ENCODE measurements at regions not wholly inside any gene's neighbourhood (a gene's known extent, or its start where the extent isn't known, plus 50 kb on each side); places are given as distances from the start of the nearest gene placed in this dataset.
A peak's percentile ranks its signal among the peaks of the same experiment; 100 is the strongest.

DNA sequence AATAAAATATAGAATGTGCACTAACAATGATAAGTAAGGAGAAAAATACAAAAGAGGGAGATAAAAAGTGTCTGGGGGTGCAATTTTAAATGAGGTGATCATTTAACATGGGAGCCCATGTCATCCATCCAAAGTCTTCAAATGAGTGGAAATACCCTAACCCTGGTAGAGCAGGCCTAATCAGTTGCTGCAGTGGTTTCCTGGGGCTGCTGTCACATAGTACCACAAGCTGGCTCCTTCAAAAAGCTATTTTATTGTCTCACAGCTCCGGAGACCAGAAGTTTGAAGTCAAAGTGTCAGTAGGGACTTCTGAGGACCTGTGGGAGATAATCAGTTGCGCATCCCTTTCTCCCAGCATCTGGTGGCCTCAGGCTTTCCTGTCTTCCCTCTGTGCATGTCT is 717.9 kb downstream of the DIAPH3 start:
- peak overlapping the region; percentile 57 for H3K4me2 ChIP-seq (ENCODE audit: low read depth, low read length, poor library complexity, severe bottlenecking)
- H3K79me2 ChIP-seq (ENCODE audit: insufficient read depth, low read length): no peaks in the 10 kb centered on the region
- no peak for TF ChIP-seq EZH2phosphoT487 (IDR thresholded peaks at IDR 0.05; ENCODE audit: borderline replicate concordance)
- TF ChIP-seq, protein P1, sequence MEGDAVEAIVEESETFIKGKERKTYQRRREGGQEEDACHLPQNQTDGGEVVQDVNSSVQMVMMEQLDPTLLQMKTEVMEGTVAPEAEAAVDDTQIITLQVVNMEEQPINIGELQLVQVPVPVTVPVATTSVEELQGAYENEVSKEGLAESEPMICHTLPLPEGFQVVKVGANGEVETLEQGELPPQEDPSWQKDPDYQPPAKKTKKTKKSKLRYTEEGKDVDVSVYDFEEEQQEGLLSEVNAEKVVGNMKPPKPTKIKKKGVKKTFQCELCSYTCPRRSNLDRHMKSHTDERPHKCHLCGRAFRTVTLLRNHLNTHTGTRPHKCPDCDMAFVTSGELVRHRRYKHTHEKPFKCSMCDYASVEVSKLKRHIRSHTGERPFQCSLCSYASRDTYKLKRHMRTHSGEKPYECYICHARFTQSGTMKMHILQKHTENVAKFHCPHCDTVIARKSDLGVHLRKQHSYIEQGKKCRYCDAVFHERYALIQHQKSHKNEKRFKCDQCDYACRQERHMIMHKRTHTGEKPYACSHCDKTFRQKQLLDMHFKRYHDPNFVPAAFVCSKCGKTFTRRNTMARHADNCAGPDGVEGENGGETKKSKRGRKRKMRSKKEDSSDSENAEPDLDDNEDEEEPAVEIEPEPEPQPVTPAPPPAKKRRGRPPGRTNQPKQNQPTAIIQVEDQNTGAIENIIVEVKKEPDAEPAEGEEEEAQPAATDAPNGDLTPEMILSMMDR (conservative IDR thresholded peaks at IDR 0.05; ENCODE audit: low read length): no peak
- no peaks in the 10 kb centered on the region for H3K9me3 ChIP-seq (ENCODE audit: insufficient read depth, low read depth, low read length)
- no peaks in the 10 kb centered on the region; the same call in 1 of the 2 replicates for H3F3A ChIP-seq (ENCODE audit: low read depth)
- no peaks in the 10 kb centered on the region for H3K36me3 ChIP-seq (ENCODE audit: insufficient read depth, low read length)
- H3K27me3 ChIP-seq (ENCODE audit: insufficient read depth, low read length, poor library complexity, severe bottlenecking): peaks cover 25% of the 10 kb centered on the region
- H2AFZ ChIP-seq (ENCODE audit: low read length): no peak overlapping the region
- no peaks in the 10 kb centered on the region for H4K20me1 ChIP-seq (ENCODE audit: insufficient read depth, low read length, poor library complexity, severe bottlenecking)
- H3K9ac ChIP-seq (ENCODE audit: low read depth, low read length, poor library complexity, severe bottlenecking): no peak overlapping the region
- no peaks in the 10 kb centered on the region for H3K9me2 ChIP-seq (replicated peaks; ENCODE audit: low read depth, low read length)
- peaks cover 69% of the 10 kb centered on the region for H3K4me1 ChIP-seq (ENCODE audit: insufficient read depth, low read length, poor library complexity, severe bottlenecking)
- peak overlapping the region; percentile 43 for H3K4me3 ChIP-seq (ENCODE audit: low read length, poor library complexity, severe bottlenecking)

DNA sequence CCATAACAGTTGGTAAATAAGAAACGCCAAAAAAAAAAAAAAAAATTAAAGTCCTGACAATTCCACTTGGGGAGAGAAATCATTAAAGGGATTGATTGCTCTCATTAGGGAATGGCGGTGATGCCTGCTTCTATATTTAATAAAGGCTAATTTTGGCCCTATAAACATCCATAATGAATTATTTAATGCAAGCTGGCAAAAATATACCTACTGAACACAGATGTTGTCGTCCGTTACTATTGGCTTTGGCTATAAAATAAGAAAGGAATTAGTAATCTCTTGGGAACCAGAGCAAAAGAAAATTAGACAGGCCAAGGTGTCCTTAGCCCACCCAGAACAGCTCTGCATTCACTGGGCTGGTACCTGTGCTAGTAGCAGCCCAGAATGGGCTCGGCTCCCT is 717.3 kb downstream of the DIAPH3 start:
- no peaks in the 10 kb centered on the region for H3K9me2 ChIP-seq (replicated peaks; ENCODE audit: low read depth, low read length)
- H3K9ac ChIP-seq (ENCODE audit: low read depth, low read length, poor library complexity, severe bottlenecking): no peak overlapping the region
- peak overlapping the region; percentile 43 for H3K4me3 ChIP-seq (ENCODE audit: low read length, poor library complexity, severe bottlenecking)
- no peaks in the 10 kb centered on the region for H3K36me3 ChIP-seq (ENCODE audit: insufficient read depth, low read length)
- H3K79me2 ChIP-seq (ENCODE audit: insufficient read depth, low read length): no peaks in the 10 kb centered on the region
- H3K9me3 ChIP-seq (ENCODE audit: insufficient read depth, low read depth, low read length): no peaks in the 10 kb centered on the region
- H3K4me1 ChIP-seq (ENCODE audit: insufficient read depth, low read length, poor library complexity, severe bottlenecking): peaks cover 67% of the 10 kb centered on the region
- H3F3A ChIP-seq (ENCODE audit: low read depth): no peaks in the 10 kb centered on the region; the same call in 1 of the 2 replicates
- peaks cover 25% of the 10 kb centered on the region for H3K27me3 ChIP-seq (ENCODE audit: insufficient read depth, low read length, poor library complexity, severe bottlenecking)
- no peak for TF ChIP-seq EZH2phosphoT487 (IDR thresholded peaks at IDR 0.05; ENCODE audit: borderline replicate concordance)
- TF ChIP-seq, protein P1 (conservative IDR thresholded peaks at IDR 0.05; ENCODE audit: low read length): no peak
- H3K4me2 ChIP-seq (ENCODE audit: low read depth, low read length, poor library complexity, severe bottlenecking): peak overlapping the region; percentile 57
- no peaks in the 10 kb centered on the region for H4K20me1 ChIP-seq (ENCODE audit: insufficient read depth, low read length, poor library complexity, severe bottlenecking)
- no peak overlapping the region for H2AFZ ChIP-seq (ENCODE audit: low read length)

DNA sequence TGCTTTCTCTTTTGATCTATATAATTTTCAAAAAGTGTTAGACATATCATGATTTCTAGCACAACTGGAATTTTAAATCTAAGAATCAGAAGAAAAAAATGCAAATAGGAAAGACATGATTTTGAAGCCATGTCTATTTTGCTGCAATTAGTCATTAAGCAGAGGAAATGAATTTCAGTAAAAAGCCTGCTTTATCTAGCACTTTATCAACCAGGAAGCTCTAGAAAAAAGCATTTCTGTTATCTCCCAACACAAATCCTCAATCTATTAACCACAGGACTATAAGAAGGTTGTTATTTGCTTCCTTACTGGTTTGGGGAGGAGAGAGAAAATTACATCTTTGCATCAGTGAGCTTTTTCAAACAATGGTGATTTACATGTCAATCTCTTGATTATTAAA is 716.7 kb downstream of the DIAPH3 start:
- Histone ChIP-seq H4K20me1 (ENCODE audit: insufficient read depth, low read length, poor library complexity, severe bottlenecking) (no peaks in the 10 kb centered on the region), H3K4me2 (ENCODE audit: low read depth, low read length, poor library complexity, severe bottlenecking) (peak overlapping the region; percentile 57), H3K9me2 (replicated peaks; ENCODE audit: low read depth, low read length) (no peaks in the 10 kb centered on the region)

More for the DNA sequence above, 716.7 kb downstream of the DIAPH3 start:
- peaks cover 25% of the 10 kb centered on the region for H3K27me3 ChIP-seq (ENCODE audit: insufficient read depth, low read length, poor library complexity, severe bottlenecking)
- no peaks in the 10 kb centered on the region for H3K36me3 ChIP-seq (ENCODE audit: insufficient read depth, low read length)
- no peaks in the 10 kb centered on the region for H3K9me3 ChIP-seq (ENCODE audit: insufficient read depth, low read depth, low read length)
- no peaks in the 10 kb centered on the region for H3K79me2 ChIP-seq (ENCODE audit: insufficient read depth, low read length)
- no peak overlapping the region for H2AFZ ChIP-seq (ENCODE audit: low read length)
- H3K9ac ChIP-seq (ENCODE audit: low read depth, low read length, poor library complexity, severe bottlenecking): no peak overlapping the region
- peaks cover 61% of the 10 kb centered on the region for H3K4me1 ChIP-seq (ENCODE audit: insufficient read depth, low read length, poor library complexity, severe bottlenecking)
- no peaks in the 10 kb centered on the region; the same call in 1 of the 2 replicates for H3F3A ChIP-seq (ENCODE audit: low read depth)
- TF ChIP-seq, protein P1 (conservative IDR thresholded peaks at IDR 0.05; ENCODE audit: low read length): no peak
- peak; percentile 99 for TF ChIP-seq EZH2phosphoT487 (IDR thresholded peaks at IDR 0.05; ENCODE audit: borderline replicate concordance)
- H3K4me3 ChIP-seq (ENCODE audit: low read length, poor library complexity, severe bottlenecking): peak overlapping the region; percentile 43
